SJCRH30 (cell line): ENCODE measurements at regions not wholly inside any gene's neighbourhood (a gene's known extent, or its start where the extent isn't known, plus 50 kb on each side); places are given as distances from the start of the nearest gene placed in this dataset.
A peak's percentile ranks its signal among the peaks of the same experiment; 100 is the strongest.
"Not testable (repeated sequence)": the region's sequence is repeated elsewhere in the genome, so short reads cannot be mapped to it uniquely, and the experiment has no call there.

Experiments used
- DNase-seq, 2 experiments: peaks; one replicate each; pipeline ENCODE4 v3.0.0-alpha.2; 2015 to 2020
- H3K27ac ChIP-seq: fragments of 250-450 bp; sonication (Bioruptor Pico); 2 replicates; pipeline ENCODE4 v1.5.1; 2020; ENCODE audit warnings: mild to moderate bottlenecking, moderate library complexity
- H3K27me3 ChIP-seq: fragments of 250-450 bp; sonication (Bioruptor Pico); 2 replicates; pipeline ENCODE4 v1.5.1; 2020; ENCODE audit warnings: mild to moderate bottlenecking, moderate library complexity
- H3K36me3 ChIP-seq: fragments of 250-450 bp; sonication (Bioruptor Pico); 2 replicates; pipeline ENCODE4 v1.5.1; 2020; ENCODE audit warnings: mild to moderate bottlenecking, moderate library complexity
- H3K4me1 ChIP-seq: fragments of 250-450 bp; sonication (Bioruptor Pico); 2 replicates; pipeline ENCODE4 v1.5.1; 2020; ENCODE audit warnings: mild to moderate bottlenecking, moderate library complexity
- H3K4me3 ChIP-seq: fragments of 250-450 bp; sonication (Bioruptor Pico); 2 replicates; pipeline ENCODE4 v1.5.1; 2020; ENCODE audit warnings: mild to moderate bottlenecking, moderate library complexity
- H3K9me3 ChIP-seq: fragments of 250-450 bp; sonication (Bioruptor Pico); replicated peaks from 2 replicates; pipeline ENCODE4 v1.5.1; 2020; ENCODE audit warnings: mild to moderate bottlenecking, moderate library complexity

DNA sequence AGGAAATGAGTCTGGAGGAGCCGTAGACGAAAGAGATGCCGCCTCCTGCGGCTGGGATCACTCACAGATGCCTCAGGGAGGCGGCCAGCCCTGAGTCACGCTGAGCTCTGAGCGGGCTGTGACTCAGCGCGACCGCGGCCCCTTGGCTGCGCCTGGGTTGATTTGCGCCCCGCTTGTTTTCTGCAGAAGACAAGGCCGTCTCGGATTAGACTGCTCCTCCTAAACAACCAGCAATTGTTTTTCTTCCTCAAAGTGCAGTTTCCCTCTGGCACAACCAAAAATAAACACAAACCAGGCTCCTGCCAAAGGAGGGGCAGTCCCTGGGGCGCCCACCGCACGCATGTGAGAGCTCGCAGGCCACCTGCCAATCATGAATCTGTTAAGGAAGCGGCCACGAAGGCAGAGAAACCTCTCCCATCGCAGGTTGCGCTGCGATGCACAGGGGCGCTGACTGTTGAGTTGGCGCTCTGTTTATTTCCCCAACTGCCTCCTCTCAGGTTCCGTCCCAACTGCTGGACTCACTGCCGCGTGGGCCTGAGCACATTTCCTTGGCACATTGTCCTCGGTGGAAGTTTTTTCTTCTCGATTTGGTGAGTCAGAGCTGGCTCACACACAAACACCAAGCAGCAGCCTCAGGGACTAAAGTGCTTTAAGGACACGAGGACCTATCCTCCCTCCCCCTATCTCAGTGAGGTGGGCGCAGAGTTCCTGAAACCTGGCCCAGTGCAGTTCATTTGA, 85.2 kb upstream of the NDUFV2 start:
- Histone ChIP-seq H3K4me3 (peak overlapping the region; percentile 55), H3K27me3 (no peaks in the 10 kb centered on the region), H3K4me1 (peaks cover 8% of the 10 kb centered on the region; the same call in 1 of the 2 replicates), H3K27ac (peak overlapping the region; percentile 78), H3K36me3 (no peaks in the 10 kb centered on the region), H3K9me3 (no peaks in the 10 kb centered on the region)
- peak; percentile 66 to 74 for DNase-seq

DNA sequence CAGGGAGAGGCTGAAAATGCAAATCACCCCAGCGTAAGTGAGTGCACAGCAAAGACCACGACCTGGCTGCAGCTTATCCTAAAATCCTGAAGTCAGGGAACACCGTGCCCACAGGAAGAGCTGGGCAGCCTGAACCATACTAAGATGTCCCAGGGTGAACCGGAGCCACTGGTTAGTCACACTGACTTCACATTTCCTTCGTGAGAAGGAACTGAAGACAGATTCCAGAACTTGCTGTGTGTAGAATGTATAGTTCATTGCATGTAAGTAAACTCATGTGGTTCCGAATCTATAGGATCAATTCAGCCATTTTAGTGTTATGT, 84.6 kb upstream of the NDUFV2 start:
- no peak for DNase-seq
- Histone ChIP-seq H3K27ac (peak overlapping the region; percentile 78), H3K9me3 (no peaks in the 10 kb centered on the region), H3K36me3 (no peaks in the 10 kb centered on the region), H3K27me3 (no peaks in the 10 kb centered on the region), H3K4me1 (peaks cover 8% of the 10 kb centered on the region; the same call in 1 of the 2 replicates), H3K4me3 (peak overlapping the region; percentile 55)

DNA sequence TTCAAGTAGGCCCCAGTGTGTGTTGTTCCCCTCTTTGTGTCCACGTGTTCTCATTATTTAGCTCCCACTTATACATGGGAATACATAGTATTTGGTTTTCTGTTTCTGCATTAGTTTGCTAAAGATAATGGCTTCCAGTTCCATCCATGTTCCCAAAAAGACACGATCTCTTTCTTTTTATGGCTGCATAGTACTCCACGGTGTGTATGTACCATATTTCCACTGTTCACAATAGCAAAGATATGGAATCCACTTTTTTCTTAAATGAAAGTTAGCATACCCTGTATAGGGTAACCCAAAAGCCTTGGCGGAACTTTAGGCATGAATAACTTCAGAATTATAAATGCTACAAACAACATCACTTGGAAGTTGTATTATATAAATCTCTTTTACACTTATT, 83.4 kb upstream of the NDUFV2 start:
- no peak overlapping the region for H3K27ac ChIP-seq
- H3K4me3 ChIP-seq = no peak overlapping the region
- peaks cover 8% of the 10 kb centered on the region; the same call in 1 of the 2 replicates for H3K4me1 ChIP-seq
- H3K9me3 ChIP-seq = no peaks in the 10 kb centered on the region
- H3K27me3 ChIP-seq = no peaks in the 10 kb centered on the region
- no peaks in the 10 kb centered on the region for H3K36me3 ChIP-seq
- no peak for DNase-seq

DNA sequence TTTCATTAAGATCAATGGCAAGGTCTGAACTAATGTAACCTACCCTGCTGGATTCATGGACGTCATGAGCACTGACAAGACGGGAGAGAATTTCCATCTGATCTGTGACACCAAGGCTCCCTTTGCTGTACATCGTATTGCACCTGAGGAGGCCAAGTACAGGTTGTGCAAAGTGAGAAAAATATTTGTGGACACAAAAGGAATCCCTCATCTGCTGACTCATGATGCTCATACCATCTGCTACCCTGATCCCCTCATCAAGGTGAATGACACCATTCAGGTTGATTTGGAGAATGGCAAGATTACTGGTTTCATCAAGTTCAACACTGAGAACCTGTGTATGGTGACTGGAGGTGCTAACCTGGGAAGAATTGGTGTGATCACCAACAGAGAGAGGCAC, 82.3 kb upstream of the NDUFV2 start:
- no peaks in the 10 kb centered on the region for H3K27me3 ChIP-seq
- no peaks in the 10 kb centered on the region for H3K36me3 ChIP-seq
- no peak overlapping the region for H3K4me3 ChIP-seq
- no peaks in the 10 kb centered on the region for H3K9me3 ChIP-seq
- DNase-seq = no peak
- peaks cover 8% of the 10 kb centered on the region; the same call in 1 of the 2 replicates for H3K4me1 ChIP-seq
- H3K27ac ChIP-seq = no peak overlapping the region

DNA sequence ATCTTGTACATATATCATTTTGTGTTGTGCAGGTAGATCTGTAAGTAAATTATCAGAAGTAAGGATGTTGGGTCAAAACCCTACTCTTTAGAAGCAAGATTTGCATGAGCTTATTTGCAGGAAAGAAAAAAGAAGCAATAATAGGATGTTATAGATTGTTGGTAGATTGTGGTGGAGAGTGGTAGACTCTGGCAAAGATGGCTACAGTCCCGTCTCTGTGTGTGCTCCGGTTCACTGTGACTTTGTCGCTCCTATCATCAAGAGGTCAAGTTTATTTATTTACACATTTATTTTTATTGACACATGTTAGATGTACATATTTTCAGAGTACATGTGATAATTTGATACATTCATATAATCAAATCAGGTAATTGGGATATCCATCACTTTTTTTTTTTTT, 81.0 kb upstream of the NDUFV2 start:
- peaks cover 8% of the 10 kb centered on the region; the same call in 1 of the 2 replicates for H3K4me1 ChIP-seq

DNA sequence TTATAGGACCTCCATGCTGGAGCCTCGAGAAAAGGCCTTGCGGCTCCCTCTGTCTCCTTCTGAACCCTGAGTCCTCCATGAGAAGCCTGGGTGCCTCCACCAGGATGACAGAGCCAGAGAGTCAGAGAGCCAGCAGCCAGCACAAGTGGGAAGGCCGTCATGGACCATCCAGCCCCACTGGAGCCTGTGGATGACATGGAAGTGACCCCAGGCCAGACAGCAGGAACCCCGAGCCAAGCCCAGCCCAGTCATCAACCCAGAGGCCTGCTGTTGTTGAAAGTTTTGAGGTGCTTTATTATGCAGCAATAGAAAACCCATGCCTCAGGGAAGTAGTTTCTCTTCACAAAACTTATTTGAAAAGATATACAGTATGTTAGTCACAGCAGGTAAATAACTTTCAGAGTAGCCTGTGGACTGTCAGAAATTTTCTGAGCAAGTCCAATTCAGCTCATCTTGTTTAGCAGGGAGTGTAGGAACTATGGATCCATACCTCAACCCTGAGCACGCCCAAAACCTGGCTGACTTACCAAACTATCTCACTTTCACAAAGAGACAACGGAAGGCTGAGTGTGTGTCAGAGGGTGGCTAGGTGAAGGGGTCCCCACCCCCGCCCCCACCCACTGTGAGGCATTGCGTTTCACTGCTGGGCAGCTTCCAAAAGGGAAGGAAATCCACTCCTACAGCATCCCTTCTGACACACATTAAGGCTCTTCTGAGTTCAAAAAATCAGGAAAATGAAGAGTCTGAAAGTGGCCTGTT, 79.9 kb upstream of the NDUFV2 start:
- 0 out of 2 replicates have a peak, but pooled peaks cover 3% of the 10 kb centered on the region for H3K4me1 ChIP-seq
- H3K36me3 ChIP-seq = no peaks in the 10 kb centered on the region
- no peak for DNase-seq
- H3K9me3 ChIP-seq = no peaks in the 10 kb centered on the region
- H3K27ac ChIP-seq = no peak overlapping the region
- no peak overlapping the region for H3K4me3 ChIP-seq
- no peaks in the 10 kb centered on the region for H3K27me3 ChIP-seq

More for the DNA sequence above, 81.0 kb upstream of the NDUFV2 start:
- Histone ChIP-seq H3K27me3 (no peaks in the 10 kb centered on the region), H3K27ac (no peak overlapping the region), H3K4me3 (no peak overlapping the region), H3K9me3 (no peaks in the 10 kb centered on the region), H3K36me3 (no peaks in the 10 kb centered on the region)
- no peak for DNase-seq

DNA sequence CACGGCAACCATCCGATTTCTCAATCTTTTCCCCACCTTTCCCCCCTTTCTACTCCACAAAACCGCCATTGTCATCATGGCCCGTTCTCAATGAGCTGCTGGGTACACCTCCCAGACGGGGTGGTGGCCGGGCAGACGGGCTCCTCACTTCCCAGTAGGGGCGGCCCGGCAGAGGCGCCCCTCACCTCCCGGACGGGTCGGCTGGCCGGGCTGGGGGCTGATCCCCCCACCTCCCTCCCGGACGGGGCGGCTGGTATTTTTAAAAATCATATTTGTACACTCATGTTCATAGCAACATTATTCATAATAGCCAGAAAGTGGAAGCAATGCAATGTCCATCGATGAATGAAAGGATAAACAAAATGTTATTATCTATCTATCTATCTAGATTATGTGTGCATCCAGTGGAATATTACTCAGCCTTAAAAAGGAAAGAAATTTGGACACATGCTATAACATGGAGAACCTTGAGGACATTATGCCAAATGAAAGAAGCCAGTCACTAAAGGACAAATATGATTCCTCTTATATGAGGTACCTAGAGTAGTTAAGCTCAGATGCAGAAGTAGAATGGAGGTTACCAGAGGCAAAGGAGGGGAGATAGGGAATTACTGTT, 78.4 kb upstream of the NDUFV2 start:
- not testable (repeated sequence) for DNase-seq, H3K27ac ChIP-seq, H3K9me3 ChIP-seq

DNA sequence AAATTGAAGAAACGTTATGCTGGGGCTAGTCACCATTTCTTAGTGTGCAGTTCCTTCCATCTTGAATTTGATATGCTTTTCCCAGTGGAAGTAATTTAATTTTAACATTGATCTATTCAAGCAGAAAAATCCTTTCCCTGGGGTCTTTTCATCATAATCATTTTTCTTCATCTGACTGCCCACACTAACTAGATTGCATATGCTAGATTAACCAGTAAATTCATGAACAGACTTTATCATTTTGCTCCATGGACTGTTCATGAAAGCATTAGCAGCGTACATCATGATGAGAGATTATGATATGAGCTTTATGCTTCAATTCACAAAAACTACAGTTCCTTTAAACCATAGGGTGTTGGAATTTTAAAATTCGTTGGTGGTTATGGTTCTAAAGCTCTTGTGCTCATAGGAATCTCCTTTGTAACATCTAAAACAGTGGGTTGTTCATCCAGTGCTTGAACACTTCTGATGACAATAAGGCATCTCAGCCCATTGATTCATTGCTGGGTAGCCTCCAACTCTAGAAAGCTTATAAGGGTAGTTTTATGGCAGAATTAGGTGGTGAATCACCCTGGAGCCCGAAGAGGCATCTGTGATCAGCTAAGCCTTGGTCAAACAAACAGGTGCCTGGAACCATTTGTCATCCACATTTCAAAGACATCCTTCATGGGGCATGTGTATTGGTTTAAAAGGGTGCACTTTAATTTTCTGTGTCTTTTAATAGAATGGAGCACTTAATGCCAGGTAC, 77.2 kb upstream of the NDUFV2 start:
- Histone ChIP-seq H3K36me3 (no peaks in the 10 kb centered on the region), H3K4me1 (no peaks in the 10 kb centered on the region), H3K27ac (no peak overlapping the region), H3K4me3 (no peak overlapping the region), H3K27me3 (no peaks in the 10 kb centered on the region), H3K9me3 (no peaks in the 10 kb centered on the region)
- DNase-seq = peak; percentile 16 to 39

More for the DNA sequence above, 78.4 kb upstream of the NDUFV2 start:
- H3K27me3 ChIP-seq, H3K4me3 ChIP-seq, H3K4me1 ChIP-seq, H3K36me3 ChIP-seq: not testable (repeated sequence)

DNA sequence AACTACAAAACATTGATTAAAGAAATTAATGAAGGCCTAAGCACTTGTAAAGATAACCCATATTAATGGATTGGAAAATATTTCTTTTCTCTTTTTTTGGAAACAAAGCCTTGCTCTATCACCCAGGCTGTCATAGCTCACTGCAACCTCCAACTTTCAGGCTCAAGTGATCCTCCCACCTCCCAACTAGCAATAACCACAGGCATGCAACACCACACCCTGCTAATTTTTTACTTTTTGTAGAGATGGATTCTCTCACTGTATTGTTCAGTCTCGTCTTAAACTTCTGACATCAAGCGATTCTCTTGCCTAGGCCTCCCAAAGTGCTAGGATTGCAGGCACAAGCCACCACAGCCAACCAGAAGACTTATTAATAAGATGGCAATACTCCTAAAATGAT, 73.4 kb upstream of the NDUFV2 start:
- no peak for DNase-seq
- no peak overlapping the region for H3K27ac ChIP-seq

DNA sequence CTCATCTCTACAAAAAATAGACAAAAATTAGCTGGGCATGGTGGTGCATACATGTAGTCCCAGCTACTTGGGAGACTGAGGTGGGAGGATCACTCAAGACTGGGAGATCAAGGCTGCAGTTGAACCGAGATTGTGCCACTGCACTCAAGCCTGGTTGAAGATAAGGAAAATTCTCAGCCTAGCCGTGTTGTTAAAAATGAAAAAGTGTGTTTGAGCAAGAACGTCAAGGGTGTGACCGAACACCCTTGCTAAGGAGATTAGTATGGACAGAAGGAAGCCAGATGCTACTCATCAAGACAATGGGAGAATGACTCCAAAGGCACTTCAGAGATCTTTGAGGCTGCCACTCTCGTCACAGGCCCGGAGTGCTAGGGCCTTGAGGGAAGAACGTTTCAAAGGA, 70.0 kb upstream of the NDUFV2 start:
- no peak for DNase-seq
- Histone ChIP-seq H3K36me3 (no peaks in the 10 kb centered on the region), H3K27me3 (no peaks in the 10 kb centered on the region), H3K4me3 (no peak overlapping the region), H3K4me1 (no peaks in the 10 kb centered on the region), H3K9me3 (no peaks in the 10 kb centered on the region), H3K27ac (no peak overlapping the region)

More for the DNA sequence above, 73.4 kb upstream of the NDUFV2 start:
- Histone ChIP-seq H3K4me1 (no peaks in the 10 kb centered on the region), H3K27me3 (no peaks in the 10 kb centered on the region), H3K36me3 (no peaks in the 10 kb centered on the region), H3K4me3 (no peak overlapping the region), H3K9me3 (no peaks in the 10 kb centered on the region)

DNA sequence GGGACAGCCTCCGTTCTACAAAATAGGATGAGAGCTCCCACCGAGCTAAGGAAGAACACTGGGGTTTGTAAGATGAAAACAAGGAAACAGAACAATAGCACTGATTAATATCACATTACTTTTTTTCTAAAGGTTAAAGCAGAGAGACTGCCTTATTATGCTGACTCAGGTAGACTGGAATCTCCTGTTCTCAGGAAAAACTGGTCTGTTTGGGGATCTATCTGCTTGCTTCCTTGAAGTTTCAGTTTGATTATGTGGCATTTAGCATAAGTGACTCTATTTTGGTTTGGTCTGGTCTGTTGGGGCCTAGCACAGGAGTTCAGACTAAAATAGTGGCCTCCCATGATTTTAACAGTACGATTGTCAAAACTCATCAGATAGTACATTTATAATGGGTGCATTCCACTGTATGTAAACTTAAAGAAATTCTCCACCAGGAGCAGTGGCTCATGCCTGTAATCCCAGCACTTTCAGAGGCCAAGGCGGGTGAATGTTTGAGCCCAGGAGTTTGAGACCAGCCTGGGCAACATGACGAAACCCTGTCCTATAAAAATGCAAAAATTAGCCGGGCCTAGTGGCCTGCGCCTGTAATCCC, 64.1 kb upstream of the NDUFV2 start:
- H3K4me3 ChIP-seq = no peak overlapping the region
- DNase-seq = no peak

DNA sequence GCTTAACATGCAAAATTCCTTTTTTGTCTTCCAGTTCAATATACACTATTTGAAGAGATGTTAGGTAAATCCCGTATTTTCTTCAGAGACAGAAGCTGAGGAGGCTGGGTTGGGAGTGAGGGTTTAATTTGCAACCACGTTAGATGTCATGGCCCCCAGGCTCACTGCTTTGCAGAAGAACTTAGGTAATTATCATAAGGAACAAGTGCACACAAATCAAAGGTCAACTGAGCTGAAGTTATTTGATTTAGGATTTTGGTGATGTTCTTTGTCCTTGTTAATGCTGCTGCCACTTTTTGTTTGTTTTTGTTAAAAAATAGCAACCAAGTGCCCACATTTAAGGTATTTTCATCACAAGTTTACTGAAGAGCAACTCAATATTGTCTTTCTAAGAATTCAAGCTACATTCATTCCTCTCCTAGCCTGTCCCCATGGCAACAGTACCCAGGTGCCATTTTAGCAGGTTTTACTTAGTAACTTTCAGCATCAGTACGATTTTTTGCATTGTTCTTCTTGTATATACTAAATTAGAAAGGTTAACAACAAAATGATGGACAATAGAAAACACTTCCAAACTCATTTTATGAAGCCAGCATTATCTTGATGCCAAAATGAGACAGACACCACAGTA, 62.9 kb upstream of the NDUFV2 start:
- Histone ChIP-seq H3K4me3 (no peak overlapping the region), H3K9me3 (no peaks in the 10 kb centered on the region), H3K36me3 (no peaks in the 10 kb centered on the region), H3K27ac (no peak overlapping the region), H3K27me3 (no peaks in the 10 kb centered on the region), H3K4me1 (no peaks in the 10 kb centered on the region)
- no peak for DNase-seq

More for the DNA sequence above, 64.1 kb upstream of the NDUFV2 start:
- Histone ChIP-seq H3K36me3 (no peaks in the 10 kb centered on the region), H3K27ac (no peak overlapping the region), H3K27me3 (no peaks in the 10 kb centered on the region), H3K4me1 (no peaks in the 10 kb centered on the region), H3K9me3 (no peaks in the 10 kb centered on the region)

DNA sequence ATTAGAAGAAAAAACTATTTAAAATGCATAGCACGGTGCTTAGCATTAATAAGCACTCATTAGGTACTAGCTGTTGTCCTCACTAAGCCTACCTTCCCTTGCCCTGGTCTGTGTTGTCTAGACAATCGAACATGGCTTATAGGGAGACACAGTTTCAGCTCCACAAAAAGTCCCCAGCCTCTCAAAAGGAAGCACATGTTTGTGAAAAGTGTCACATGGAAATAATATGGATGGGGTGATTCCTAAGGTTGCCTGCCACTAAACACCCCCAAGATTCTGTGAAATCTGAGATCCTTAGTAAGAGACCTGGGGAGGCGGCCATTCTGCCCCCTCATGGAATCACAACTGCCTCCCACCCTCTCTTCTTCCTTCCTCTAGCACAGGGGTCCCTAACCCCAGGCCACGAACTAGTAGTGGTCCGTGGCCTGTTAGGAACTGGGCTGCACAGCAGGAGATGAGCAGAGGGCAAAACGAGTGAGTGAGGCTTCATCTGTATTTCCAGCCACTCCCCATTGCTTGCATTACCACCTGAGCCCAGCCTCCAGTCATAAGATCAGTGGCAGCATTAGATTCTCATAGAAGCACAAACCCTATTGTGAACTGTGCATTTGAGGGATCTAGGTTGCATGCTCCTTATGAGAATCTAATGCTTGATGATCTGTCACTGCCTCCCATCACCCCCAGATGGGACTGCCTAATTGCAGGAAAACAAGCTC, 59.6 kb upstream of the NDUFV2 start:
- H3K27me3 ChIP-seq = no peaks in the 10 kb centered on the region
- H3K9me3 ChIP-seq = no peaks in the 10 kb centered on the region
- no peaks in the 10 kb centered on the region for H3K4me1 ChIP-seq
- H3K4me3 ChIP-seq = no peak overlapping the region
- H3K36me3 ChIP-seq = no peaks in the 10 kb centered on the region
- no peak overlapping the region for H3K27ac ChIP-seq
- DNase-seq = no peak
